ENCODE measurements at regions not wholly inside any gene's neighbourhood (a gene's known extent, or its start where the extent isn't known, plus 50 kb on each side); places are given as distances from the start of the nearest gene placed in this dataset.

DNA sequence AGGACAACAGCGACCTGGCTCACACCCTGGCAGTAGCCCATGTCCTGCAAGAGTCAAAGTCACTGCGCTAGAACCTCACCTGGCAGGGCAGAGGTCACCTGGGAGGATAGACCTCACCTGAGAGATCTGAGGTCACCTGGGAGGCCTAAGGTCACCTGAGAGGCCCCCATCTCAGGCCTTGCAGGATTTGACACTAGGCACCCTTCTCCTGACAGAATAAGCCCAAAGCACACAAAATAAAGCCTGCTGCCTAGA, 75.2 kb upstream of the SPTLC1 start:
- TF ChIP-seq, protein P1, sequence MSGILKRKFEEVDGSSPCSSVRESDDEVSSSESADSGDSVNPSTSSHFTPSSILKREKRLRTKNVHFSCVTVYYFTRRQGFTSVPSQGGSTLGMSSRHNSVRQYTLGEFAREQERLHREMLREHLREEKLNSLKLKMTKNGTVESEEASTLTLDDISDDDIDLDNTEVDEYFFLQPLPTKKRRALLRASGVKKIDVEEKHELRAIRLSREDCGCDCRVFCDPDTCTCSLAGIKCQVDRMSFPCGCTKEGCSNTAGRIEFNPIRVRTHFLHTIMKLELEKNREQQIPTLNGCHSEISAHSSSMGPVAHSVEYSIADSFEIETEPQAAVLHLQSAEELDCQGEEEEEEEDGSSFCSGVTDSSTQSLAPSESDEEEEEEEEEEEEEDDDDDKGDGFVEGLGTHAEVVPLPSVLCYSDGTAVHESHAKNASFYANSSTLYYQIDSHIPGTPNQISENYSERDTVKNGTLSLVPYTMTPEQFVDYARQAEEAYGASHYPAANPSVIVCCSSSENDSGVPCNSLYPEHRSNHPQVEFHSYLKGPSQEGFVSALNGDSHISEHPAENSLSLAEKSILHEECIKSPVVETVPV (CRISPR knock-in tag; IDR thresholded peaks at IDR 0.05) = no peak
- TF ChIP-seq ZNF8 (CRISPR knock-in tag; IDR thresholded peaks at IDR 0.05) (no peak), ZNF70 (CRISPR knock-in tag; IDR thresholded peaks at IDR 0.05) (no peak), ESRRG (CRISPR knock-in tag; IDR thresholded peaks at IDR 0.05) (no peak), SNAI2 (CRISPR knock-in tag; IDR thresholded peaks at IDR 0.05) (no peak), CSDC2 (CRISPR knock-in tag; IDR thresholded peaks at IDR 0.05) (no peak), ARNTL (CRISPR knock-in tag; IDR thresholded peaks at IDR 0.05; ENCODE audit: borderline replicate concordance, low read depth) (no peak), ZC3H10 (CRISPR knock-in tag; IDR thresholded peaks at IDR 0.05) (no peak), ZFP3 (CRISPR knock-in tag; IDR thresholded peaks at IDR 0.05) (no peak), RARB (CRISPR knock-in tag; IDR thresholded peaks at IDR 0.05) (no peak)
- TF ChIP-seq, protein P2, sequence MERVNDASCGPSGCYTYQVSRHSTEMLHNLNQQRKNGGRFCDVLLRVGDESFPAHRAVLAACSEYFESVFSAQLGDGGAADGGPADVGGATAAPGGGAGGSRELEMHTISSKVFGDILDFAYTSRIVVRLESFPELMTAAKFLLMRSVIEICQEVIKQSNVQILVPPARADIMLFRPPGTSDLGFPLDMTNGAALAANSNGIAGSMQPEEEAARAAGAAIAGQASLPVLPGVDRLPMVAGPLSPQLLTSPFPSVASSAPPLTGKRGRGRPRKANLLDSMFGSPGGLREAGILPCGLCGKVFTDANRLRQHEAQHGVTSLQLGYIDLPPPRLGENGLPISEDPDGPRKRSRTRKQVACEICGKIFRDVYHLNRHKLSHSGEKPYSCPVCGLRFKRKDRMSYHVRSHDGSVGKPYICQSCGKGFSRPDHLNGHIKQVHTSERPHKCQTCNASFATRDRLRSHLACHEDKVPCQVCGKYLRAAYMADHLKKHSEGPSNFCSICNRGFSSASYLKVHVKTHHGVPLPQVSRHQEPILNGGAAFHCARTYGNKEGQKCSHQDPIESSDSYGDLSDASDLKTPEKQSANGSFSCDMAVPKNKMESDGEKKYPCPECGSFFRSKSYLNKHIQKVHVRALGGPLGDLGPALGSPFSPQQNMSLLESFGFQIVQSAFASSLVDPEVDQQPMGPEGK (CRISPR knock-in tag; IDR thresholded peaks at IDR 0.05; ENCODE audit: borderline replicate concordance) = no peak
- TF ChIP-seq, protein P3, sequence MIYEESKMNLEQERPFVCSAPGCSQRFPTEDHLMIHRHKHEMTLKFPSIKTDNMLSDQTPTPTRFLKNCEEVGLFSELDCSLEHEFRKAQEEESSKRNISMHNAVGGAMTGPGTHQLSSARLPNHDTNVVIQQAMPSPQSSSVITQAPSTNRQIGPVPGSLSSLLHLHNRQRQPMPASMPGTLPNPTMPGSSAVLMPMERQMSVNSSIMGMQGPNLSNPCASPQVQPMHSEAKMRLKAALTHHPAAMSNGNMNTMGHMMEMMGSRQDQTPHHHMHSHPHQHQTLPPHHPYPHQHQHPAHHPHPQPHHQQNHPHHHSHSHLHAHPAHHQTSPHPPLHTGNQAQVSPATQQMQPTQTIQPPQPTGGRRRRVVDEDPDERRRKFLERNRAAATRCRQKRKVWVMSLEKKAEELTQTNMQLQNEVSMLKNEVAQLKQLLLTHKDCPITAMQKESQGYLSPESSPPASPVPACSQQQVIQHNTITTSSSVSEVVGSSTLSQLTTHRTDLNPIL (CRISPR knock-in tag; IDR thresholded peaks at IDR 0.05; ENCODE audit: low read depth) = no peak

Data from SK-N-SH treated with all-trans-retinoic acid at 6 μM for 48 hours (cell line).